ENCODE measurements at regions not wholly inside any gene's neighbourhood (a gene's known extent, or its start where the extent isn't known, plus 50 kb on each side); places are given as distances from the start of the nearest gene placed in this dataset.

- no peak overlapping the region for H3K4me3 Mint-ChIP-seq
- no peaks in the 10 kb centered on the region for H3K27me3 Mint-ChIP-seq
- H3K36me3 Mint-ChIP-seq: no peaks in the 10 kb centered on the region
- DNase-seq: no peak
- no peak for ATAC-seq (replicated peaks)
- H3K27ac Mint-ChIP-seq: no peak overlapping the region
- no peaks in the 10 kb centered on the region for H3K4me1 Mint-ChIP-seq
- H3K9me3 Mint-ChIP-seq: peaks cover 8 to 17% of the 10 kb centered on the region in 2 donors
Measured at GRCh38 chr15:46589088-46589487, 954.3 kb downstream of the SQOR start.

DNA sequence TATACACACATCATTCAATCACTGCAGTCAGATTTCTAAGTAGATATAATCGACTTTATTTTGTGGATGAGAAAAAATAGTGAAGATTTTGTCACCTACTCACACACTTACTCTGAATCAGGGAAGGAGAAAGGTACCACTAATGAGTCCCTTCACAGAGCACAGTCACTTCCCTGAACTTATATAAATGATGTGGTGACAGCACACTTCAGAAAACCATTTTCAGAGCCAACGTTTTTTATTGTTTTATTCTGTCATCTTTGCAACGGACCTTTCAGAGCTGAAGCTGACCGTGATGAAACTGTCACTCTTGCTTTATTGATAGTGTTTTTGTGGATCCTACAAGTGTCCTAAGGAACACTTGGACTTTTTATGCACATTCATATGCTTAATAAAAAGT is 956.6 kb downstream of the SQOR start:
- Mint-ChIP-seq H3K27ac (no peak overlapping the region), H3K4me1 (no peaks in the 10 kb centered on the region), H3K9me3 (peaks cover 6 to 12% of the 10 kb centered on the region in 2 donors), H3K4me3 (no peak overlapping the region), H3K36me3 (no peaks in the 10 kb centered on the region), H3K27me3 (no peaks in the 10 kb centered on the region)
- no peak for DNase-seq
- ATAC-seq (replicated peaks): no peak

DNA sequence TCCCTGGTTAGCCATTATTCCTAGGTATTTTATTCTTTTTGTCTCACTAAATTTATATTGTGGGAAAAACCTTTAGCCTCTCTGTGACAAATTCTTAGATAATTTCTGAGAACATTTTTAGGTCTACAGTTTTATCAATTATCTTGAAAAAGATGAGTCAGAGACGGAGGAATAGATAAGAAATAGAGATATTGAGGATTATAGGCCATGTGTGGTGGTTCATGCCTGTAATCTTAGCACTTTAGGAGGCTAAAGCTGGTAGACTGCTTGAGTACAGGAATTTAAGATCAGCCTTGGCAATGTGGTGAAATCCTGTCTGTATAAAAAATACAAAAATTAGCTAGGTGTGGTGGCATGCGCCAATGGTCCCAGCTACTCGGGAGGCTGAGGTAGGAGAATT is 960.2 kb downstream of the SQOR start:
- H3K9me3 Mint-ChIP-seq: peaks cover 7 to 8% of the 10 kb centered on the region in 2 donors
- no peak overlapping the region for H3K27ac Mint-ChIP-seq
- DNase-seq: no peak
- H3K36me3 Mint-ChIP-seq: no peaks in the 10 kb centered on the region
- H3K27me3 Mint-ChIP-seq: no peaks in the 10 kb centered on the region
- H3K4me3 Mint-ChIP-seq: no peak overlapping the region
- H3K4me1 Mint-ChIP-seq: no peaks in the 10 kb centered on the region
- no peak for ATAC-seq (replicated peaks)

GRCh38 chr15:46607077-46607476 is 972.2 kb downstream of the SQOR start:
- no peaks in the 10 kb centered on the region for H3K4me1 Mint-ChIP-seq
- ATAC-seq (replicated peaks): no peak

DNA sequence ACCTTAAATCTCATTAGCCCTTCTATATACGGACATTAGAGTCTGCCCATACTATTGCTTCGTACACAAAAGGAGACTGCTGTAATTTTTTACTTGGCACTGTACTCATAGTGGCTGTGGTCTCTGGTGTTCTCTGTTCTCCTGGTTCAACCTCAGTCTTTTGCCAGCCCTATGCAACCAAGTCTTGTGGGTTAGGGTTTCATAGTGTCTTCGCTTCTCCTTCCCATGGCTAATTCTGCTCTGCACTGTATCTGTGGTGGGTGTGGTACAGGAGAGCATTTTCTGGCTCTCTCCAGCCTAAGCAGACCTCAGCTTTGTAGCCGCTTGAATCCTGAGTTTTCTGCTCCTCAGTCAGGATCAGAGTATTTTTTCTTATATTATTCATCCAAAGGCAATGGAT is 981.2 kb downstream of the SQOR start:
- H3K4me3 Mint-ChIP-seq: no peak overlapping the region
- H3K4me1 Mint-ChIP-seq: no peaks in the 10 kb centered on the region
- ATAC-seq (replicated peaks) (no peak), DNase-seq (no peak)
- H3K27me3 Mint-ChIP-seq: no peaks in the 10 kb centered on the region
- H3K9me3 Mint-ChIP-seq: peaks cover 0 to 1% of the 10 kb centered on the region in 2 donors
- H3K27ac Mint-ChIP-seq: no peak overlapping the region
- H3K36me3 Mint-ChIP-seq: no peaks in the 10 kb centered on the region

More at GRCh38 chr15:46607077-46607476, 972.2 kb downstream of the SQOR start:
- H3K27ac Mint-ChIP-seq: no peak overlapping the region
- H3K27me3 Mint-ChIP-seq: no peaks in the 10 kb centered on the region
- H3K36me3 Mint-ChIP-seq: no peaks in the 10 kb centered on the region
- peaks cover 4% of the 10 kb centered on the region in 2 donors for H3K9me3 Mint-ChIP-seq
- H3K4me3 Mint-ChIP-seq: no peak overlapping the region
- DNase-seq: no peak

DNA sequence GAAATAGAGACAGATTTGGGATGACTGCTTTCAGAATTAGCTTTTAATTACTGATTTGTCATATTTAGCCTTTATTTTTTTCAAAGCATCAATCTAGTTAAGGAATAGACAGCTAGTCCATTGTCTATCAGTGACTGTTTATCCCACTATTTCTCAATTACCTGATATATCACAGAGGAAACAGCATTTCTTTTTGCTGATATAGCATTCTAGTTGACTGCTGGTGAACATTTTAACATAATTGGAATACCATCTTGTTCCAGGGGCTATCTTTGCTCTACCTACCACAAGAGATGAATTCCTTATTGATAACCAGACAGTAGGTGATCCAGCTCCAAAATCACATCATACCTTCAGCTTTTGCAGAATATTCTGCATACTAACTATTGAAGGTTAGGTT is 982.7 kb downstream of the SQOR start:
- no peak overlapping the region for H3K4me3 Mint-ChIP-seq
- no peaks in the 10 kb centered on the region for H3K27me3 Mint-ChIP-seq
- DNase-seq (no peak), ATAC-seq (replicated peaks) (no peak)
- no peak overlapping the region for H3K27ac Mint-ChIP-seq
- no peaks in the 10 kb centered on the region for H3K36me3 Mint-ChIP-seq
- H3K4me1 Mint-ChIP-seq: no peaks in the 10 kb centered on the region
- H3K9me3 Mint-ChIP-seq: peaks cover 0 to 3% of the 10 kb centered on the region in 2 donors

GRCh38 chr15:46618984-46619383 is 984.2 kb downstream of the SQOR start:
- Mint-ChIP-seq H3K36me3 (no peaks in the 10 kb centered on the region), H3K9me3 (peaks cover 0 to 3% of the 10 kb centered on the region in 2 donors), H3K4me3 (no peak overlapping the region), H3K27me3 (no peaks in the 10 kb centered on the region), H3K27ac (no peak overlapping the region), H3K4me1 (no peaks in the 10 kb centered on the region)
- no peak for DNase-seq
- no peak for ATAC-seq (replicated peaks)

DNA sequence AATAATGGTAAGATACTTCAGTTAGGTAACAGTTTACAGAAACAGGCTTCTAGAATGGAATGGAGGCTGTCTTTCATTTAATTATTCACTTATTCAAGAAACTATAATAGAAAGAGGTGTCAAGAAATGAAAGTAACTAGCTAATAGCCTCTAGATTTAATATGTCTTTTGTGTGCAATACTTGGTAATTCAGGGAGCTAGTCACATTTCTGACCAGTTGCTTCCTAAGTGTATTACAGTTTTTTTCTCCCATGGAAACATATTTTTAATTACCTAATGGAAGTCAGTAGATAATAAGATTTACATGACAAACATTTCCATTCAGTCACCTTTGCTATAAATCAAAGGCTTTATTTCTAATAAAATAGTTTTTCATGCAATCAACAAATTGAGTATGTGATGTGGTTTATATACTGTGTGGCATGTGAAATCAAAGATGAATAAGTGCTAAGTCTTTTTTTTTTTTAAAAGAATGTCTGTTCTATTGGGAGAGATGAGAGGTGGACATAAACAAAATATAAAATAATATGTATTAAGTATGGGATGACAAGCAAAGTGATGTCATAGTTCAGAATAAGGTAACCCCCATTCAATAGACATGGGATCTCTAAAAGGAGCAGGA is 985.7 kb downstream of the SQOR start:
- H3K27ac Mint-ChIP-seq: no peak overlapping the region
- H3K9me3 Mint-ChIP-seq: peaks cover 7 to 8% of the 10 kb centered on the region in 2 donors
- no peak for ATAC-seq (replicated peaks)
- no peaks in the 10 kb centered on the region for H3K4me1 Mint-ChIP-seq
- H3K4me3 Mint-ChIP-seq: no peak overlapping the region
- DNase-seq: no peak
- H3K27me3 Mint-ChIP-seq: no peaks in the 10 kb centered on the region
- H3K36me3 Mint-ChIP-seq: no peaks in the 10 kb centered on the region

DNA sequence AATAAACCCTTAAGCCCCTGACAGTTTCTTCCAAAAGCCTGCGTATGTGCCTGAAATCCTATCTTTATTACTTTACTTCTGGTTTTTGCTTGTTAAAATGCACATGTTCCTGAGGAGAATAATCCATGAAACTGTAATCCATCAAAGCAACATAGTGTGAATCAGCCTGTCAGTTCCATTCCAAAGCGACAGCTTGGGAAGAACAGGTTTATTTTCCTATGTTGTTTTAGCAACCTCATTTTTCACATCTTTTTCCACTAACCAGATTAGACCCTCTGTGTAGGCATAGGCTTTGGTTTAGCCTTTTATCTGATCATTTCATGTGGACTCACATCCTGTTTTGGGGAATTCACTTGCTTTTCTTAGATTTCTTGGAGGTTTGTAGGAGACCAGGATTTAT is 988.0 kb downstream of the SQOR start:
- ATAC-seq (replicated peaks): no peak
- no peaks in the 10 kb centered on the region for H3K4me1 Mint-ChIP-seq
- H3K4me3 Mint-ChIP-seq: no peak overlapping the region
- peaks cover 10 to 14% of the 10 kb centered on the region in 2 donors for H3K9me3 Mint-ChIP-seq
- H3K36me3 Mint-ChIP-seq: no peaks in the 10 kb centered on the region
- H3K27me3 Mint-ChIP-seq: no peaks in the 10 kb centered on the region
- H3K27ac Mint-ChIP-seq: no peak overlapping the region
- DNase-seq: no peak

- H3K36me3 Mint-ChIP-seq: no peaks in the 10 kb centered on the region
- H3K4me1 Mint-ChIP-seq: no peaks in the 10 kb centered on the region
- H3K9me3 Mint-ChIP-seq: peaks cover 0 to 2% of the 10 kb centered on the region in 2 donors
- no peak overlapping the region for H3K27ac Mint-ChIP-seq
- DNase-seq (no peak), ATAC-seq (replicated peaks) (no peak)
- H3K27me3 Mint-ChIP-seq: no peaks in the 10 kb centered on the region
- H3K4me3 Mint-ChIP-seq: no peak overlapping the region
Measured at GRCh38 chr15:46636206-46636605, 1001.4 kb downstream of the SQOR start.

DNA sequence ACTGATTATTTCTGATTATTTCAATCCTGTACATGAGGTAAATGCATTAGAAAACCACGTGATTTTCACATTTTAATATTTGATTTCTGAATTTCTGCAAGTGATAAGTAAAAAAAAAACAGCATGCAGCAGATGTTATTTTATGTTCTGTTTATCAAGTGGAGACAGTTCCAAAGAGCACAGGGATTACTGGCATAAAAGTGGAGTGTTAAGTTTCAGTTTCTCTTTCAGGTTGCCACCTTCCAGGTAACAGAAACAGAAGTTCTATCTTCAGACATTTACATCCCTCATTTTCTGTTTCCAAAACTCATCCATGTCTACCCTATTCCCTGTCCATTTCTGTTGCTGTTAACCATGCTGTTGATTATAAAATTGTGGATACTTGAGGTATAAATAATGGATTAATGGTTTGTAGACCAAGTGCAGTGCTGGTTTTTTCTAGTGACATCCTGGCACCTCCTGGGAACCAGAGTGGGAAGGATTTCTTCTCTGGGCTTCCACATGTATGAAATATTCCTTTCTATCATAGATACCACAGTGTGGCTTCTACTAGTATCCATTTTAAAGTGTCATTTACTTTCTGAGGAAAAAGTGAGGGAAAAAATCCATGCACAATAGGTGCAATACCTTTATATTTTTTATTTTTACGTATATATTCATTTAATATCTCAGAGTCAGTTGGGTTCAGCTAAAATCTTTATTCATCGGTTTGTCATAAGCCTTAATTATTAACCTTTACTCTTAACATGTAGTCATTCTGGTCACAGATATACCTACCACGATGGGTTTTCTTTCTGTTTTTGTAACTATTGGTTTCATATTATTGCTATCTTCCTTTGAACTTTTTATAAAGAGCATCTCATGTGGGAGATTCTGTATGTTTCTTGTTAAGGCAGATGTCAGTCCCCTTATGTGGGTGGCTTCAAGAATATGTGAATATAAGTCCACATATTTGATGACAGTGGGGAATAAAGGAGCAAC is 1010.0 kb downstream of the SQOR start:
- Mint-ChIP-seq H3K36me3 (no peaks in the 10 kb centered on the region), H3K4me1 (no peaks in the 10 kb centered on the region), H3K4me3 (no peak overlapping the region), H3K27ac (no peak overlapping the region), H3K27me3 (no peaks in the 10 kb centered on the region), H3K9me3 (peaks cover 0 to 1% of the 10 kb centered on the region in 2 donors)
- DNase-seq (no peak), ATAC-seq (replicated peaks) (no peak)

DNA sequence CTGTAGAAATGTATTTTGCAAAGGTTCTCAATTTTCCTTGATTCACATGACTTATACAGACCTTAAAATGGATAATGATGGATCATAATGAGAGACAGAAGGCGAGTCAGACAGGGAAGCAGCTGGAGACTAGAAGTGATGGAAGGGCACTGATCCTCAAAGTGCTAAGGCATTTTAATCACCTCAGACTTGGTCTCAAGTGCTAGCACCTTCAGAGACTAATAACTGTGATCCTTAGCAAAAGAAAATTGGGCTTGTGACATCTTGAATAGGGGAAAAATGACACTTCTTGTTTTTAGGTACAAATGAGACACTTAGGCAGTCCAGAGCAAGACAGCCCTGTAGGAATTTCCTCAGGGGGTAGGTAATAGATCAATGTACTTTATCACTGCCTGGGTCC is 1011.7 kb downstream of the SQOR start:
- ATAC-seq (replicated peaks) (no peak), DNase-seq (no peak)
- no peaks in the 10 kb centered on the region for H3K27me3 Mint-ChIP-seq

DNA sequence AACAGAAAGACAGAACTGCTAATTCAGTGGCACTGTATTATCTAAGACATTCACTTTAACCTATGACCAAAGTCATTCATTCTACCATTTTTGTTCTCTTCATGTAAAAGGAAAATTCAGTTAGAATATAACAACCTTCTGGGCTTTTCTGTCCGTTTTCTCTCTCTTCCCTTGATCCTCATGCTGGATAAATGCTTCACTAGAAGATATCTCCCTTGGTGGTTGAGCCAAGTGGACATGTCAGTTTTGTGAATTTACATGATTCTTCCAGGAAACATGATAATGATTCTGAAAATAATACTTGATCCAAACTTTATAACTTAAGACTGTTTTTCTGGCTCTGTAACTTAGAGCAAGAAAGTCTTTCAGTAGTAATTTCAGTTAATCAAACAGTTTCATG is 1012.2 kb downstream of the SQOR start:
- ATAC-seq (replicated peaks) (no peak), DNase-seq (no peak)
- no peaks in the 10 kb centered on the region for H3K4me1 Mint-ChIP-seq
- peaks cover 0 to 1% of the 10 kb centered on the region in 2 donors for H3K9me3 Mint-ChIP-seq
- no peaks in the 10 kb centered on the region for H3K27me3 Mint-ChIP-seq
- H3K36me3 Mint-ChIP-seq: no peaks in the 10 kb centered on the region
- H3K27ac Mint-ChIP-seq: no peak overlapping the region
- no peak overlapping the region for H3K4me3 Mint-ChIP-seq

More for the DNA sequence above, 1011.7 kb downstream of the SQOR start:
- H3K4me1 Mint-ChIP-seq: no peaks in the 10 kb centered on the region
- no peak overlapping the region for H3K27ac Mint-ChIP-seq
- no peak overlapping the region for H3K4me3 Mint-ChIP-seq
- peaks cover 0 to 1% of the 10 kb centered on the region in 2 donors for H3K9me3 Mint-ChIP-seq
- no peaks in the 10 kb centered on the region for H3K36me3 Mint-ChIP-seq

- H3K36me3 Mint-ChIP-seq: no peaks in the 10 kb centered on the region
- no peaks in the 10 kb centered on the region for H3K9me3 Mint-ChIP-seq
- no peak for ATAC-seq (replicated peaks)
- H3K4me3 Mint-ChIP-seq: no peak overlapping the region
- H3K27ac Mint-ChIP-seq: no peak overlapping the region
- no peaks in the 10 kb centered on the region for H3K27me3 Mint-ChIP-seq
- no peaks in the 10 kb centered on the region for H3K4me1 Mint-ChIP-seq
- DNase-seq: no peak
Measured at GRCh38 chr15:46652266-46652665, 1017.4 kb downstream of the SQOR start.

DNA sequence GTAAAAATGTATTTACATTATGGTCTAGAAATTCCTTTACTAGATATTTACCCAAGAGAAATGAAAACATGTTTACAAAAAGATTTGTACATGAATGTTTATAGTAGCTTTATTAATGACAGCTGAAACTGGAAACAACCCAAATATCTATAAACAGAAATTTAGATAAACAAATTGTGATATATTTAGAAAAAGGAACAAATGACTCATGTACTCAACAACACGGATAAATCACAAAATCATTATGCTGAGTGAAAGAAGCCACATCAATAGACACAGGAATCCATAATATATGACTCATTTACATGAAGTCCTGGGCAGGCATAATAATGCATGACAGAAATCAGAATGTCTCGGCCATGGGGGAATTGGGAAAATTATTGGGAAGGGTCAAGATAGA is 1020.2 kb downstream of the SQOR start:
- Mint-ChIP-seq H3K36me3 (no peaks in the 10 kb centered on the region), H3K4me3 (no peak overlapping the region), H3K4me1 (no peaks in the 10 kb centered on the region), H3K27me3 (no peaks in the 10 kb centered on the region), H3K9me3 (no peaks in the 10 kb centered on the region), H3K27ac (no peak overlapping the region)
- ATAC-seq (replicated peaks) (no peak), DNase-seq (no peak)
